ENCODE measurements at regions not wholly inside any gene's neighbourhood (a gene's known extent, or its start where the extent isn't known, plus 50 kb on each side); places are given as distances from the start of the nearest gene placed in this dataset.

- H3K4me1 ChIP-seq (ENCODE audit: control extremely low read depth in 1 of 4, control insufficient read depth in 4 of 4, insufficient read depth in 4 of 4, low read length in 3 of 4), result no peaks in the 10 kb centered on the region
- CTCF ChIA-PET, result no interaction called here
- no peaks in the 10 kb centered on the region for H3K9me3 ChIP-seq (ENCODE audit: control extremely low read depth in 1 of 5, control insufficient read depth in 4 of 5, insufficient read depth in 2 of 5, low read depth in 1 of 5, low read length in 4 of 5)
- H3K4me3 ChIP-seq (ENCODE audit: control insufficient read depth in 1 of 7, extremely low read depth in 1 of 7, insufficient read depth in 4 of 7, low read depth in 2 of 7, low read length in 6 of 7), result no peak overlapping the region
- DNase-seq, result no peak
- WGBS (ENCODE audit: insufficient coverage), result no CpG with 5 or more reads among the region's 3 CpGs
- H3K27ac ChIP-seq (ENCODE audit: insufficient read depth in 1 of 2, low read depth in 1 of 2, low read length in 2 of 2, poor library complexity in 1 of 2, severe bottlenecking in 2 of 2), result no peak overlapping the region
- H3K27me3 ChIP-seq (replicated peaks in 2 of 5; ENCODE audit: control insufficient read depth in 4 of 5, insufficient read depth in 5 of 5, low read length in 4 of 5), result no peaks in the 10 kb centered on the region
- POLR2A ChIA-PET, result no interaction called here
- H3K36me3 ChIP-seq (ENCODE audit: control insufficient read depth in 4 of 4, insufficient read depth in 4 of 4, low read length in 3 of 4), result no peaks in the 10 kb centered on the region
Observed at GRCh38 chr12:24759155-24759554, 189.7 kb downstream of the BCAT1 start.

- CTCF ChIA-PET, result no interaction called here
- H3K9me3 ChIP-seq (ENCODE audit: control extremely low read depth in 1 of 5, control insufficient read depth in 4 of 5, insufficient read depth in 2 of 5, low read depth in 1 of 5, low read length in 4 of 5), result no peaks in the 10 kb centered on the region
- H3K36me3 ChIP-seq (ENCODE audit: control insufficient read depth in 4 of 4, insufficient read depth in 4 of 4, low read length in 3 of 4), result no peaks in the 10 kb centered on the region
- no peak overlapping the region for H3K4me3 ChIP-seq (ENCODE audit: control insufficient read depth in 1 of 7, extremely low read depth in 1 of 7, insufficient read depth in 4 of 7, low read depth in 2 of 7, low read length in 6 of 7)
- 100% methylated on average over 3 of the region's 3 CpGs for WGBS (ENCODE audit: insufficient coverage)
- POLR2A ChIA-PET, result no interaction called here
- no peak for DNase-seq
- H3K27ac ChIP-seq (ENCODE audit: insufficient read depth in 1 of 2, low read depth in 1 of 2, low read length in 2 of 2, poor library complexity in 1 of 2, severe bottlenecking in 2 of 2), result no peak overlapping the region
- no peaks in the 10 kb centered on the region for H3K4me1 ChIP-seq (ENCODE audit: control extremely low read depth in 1 of 4, control insufficient read depth in 4 of 4, insufficient read depth in 4 of 4, low read length in 3 of 4)
- no peaks in the 10 kb centered on the region for H3K27me3 ChIP-seq (replicated peaks in 2 of 5; ENCODE audit: control insufficient read depth in 4 of 5, insufficient read depth in 5 of 5, low read length in 4 of 5)
Observed at GRCh38 chr12:24756479-24757024, 192.3 kb downstream of the BCAT1 start.

GRCh38 chr12:24754690-24755638, 193.9 kb downstream of the BCAT1 start:
- H3K36me3 ChIP-seq (ENCODE audit: control insufficient read depth in 4 of 4, insufficient read depth in 4 of 4, low read length in 3 of 4), result no peaks in the 10 kb centered on the region
- POLR2A ChIA-PET, result no interaction called here
- no peak overlapping the region for H3K27ac ChIP-seq (ENCODE audit: insufficient read depth in 1 of 2, low read depth in 1 of 2, low read length in 2 of 2, poor library complexity in 1 of 2, severe bottlenecking in 2 of 2)
- no peak for DNase-seq
- WGBS (ENCODE audit: insufficient coverage), result 100% methylated on average over 1 of the region's 7 CpGs
- CTCF ChIA-PET, result no interaction called here
- no peak overlapping the region for H3K4me3 ChIP-seq (ENCODE audit: control insufficient read depth in 1 of 7, extremely low read depth in 1 of 7, insufficient read depth in 4 of 7, low read depth in 2 of 7, low read length in 6 of 7)
- H3K9me3 ChIP-seq (ENCODE audit: control extremely low read depth in 1 of 5, control insufficient read depth in 4 of 5, insufficient read depth in 2 of 5, low read depth in 1 of 5, low read length in 4 of 5), result no peaks in the 10 kb centered on the region
- no peaks in the 10 kb centered on the region for H3K27me3 ChIP-seq (replicated peaks in 2 of 5; ENCODE audit: control insufficient read depth in 4 of 5, insufficient read depth in 5 of 5, low read length in 4 of 5)
- no peaks in the 10 kb centered on the region for H3K4me1 ChIP-seq (ENCODE audit: control extremely low read depth in 1 of 4, control insufficient read depth in 4 of 4, insufficient read depth in 4 of 4, low read length in 3 of 4)

- Histone ChIP-seq H3K4me3 (ENCODE audit: control insufficient read depth in 1 of 7, extremely low read depth in 1 of 7, insufficient read depth in 4 of 7, low read depth in 2 of 7, low read length in 6 of 7) (no peak overlapping the region), H3K4me1 (ENCODE audit: control extremely low read depth in 1 of 4, control insufficient read depth in 4 of 4, insufficient read depth in 4 of 4, low read length in 3 of 4) (no peaks in the 10 kb centered on the region), H3K27me3 (replicated peaks in 2 of 5; ENCODE audit: control insufficient read depth in 4 of 5, insufficient read depth in 5 of 5, low read length in 4 of 5) (no peaks in the 10 kb centered on the region), H3K9me3 (ENCODE audit: control extremely low read depth in 1 of 5, control insufficient read depth in 4 of 5, insufficient read depth in 2 of 5, low read depth in 1 of 5, low read length in 4 of 5) (no peaks in the 10 kb centered on the region), H3K36me3 (ENCODE audit: control insufficient read depth in 4 of 4, insufficient read depth in 4 of 4, low read length in 3 of 4) (no peaks in the 10 kb centered on the region), H3K27ac (ENCODE audit: insufficient read depth in 1 of 2, low read depth in 1 of 2, low read length in 2 of 2, poor library complexity in 1 of 2, severe bottlenecking in 2 of 2) (no peak overlapping the region)
- ChIA-PET POLR2A (no interaction called here), CTCF (interaction anchor here (0.7 kb wide), 1 partner anchor 9 kb away, joined by 3 read pairs; no protein-coding TSS in a partner anchor)
- 63% methylated on average over 1 of the region's 4 CpGs for WGBS (ENCODE audit: insufficient coverage)
- DNase-seq, result no peak
Observed at GRCh38 chr12:24752763-24753462, 196.0 kb downstream of the BCAT1 start.

GRCh38 chr12:24751181-24751580, 197.7 kb downstream of the BCAT1 start:
- Histone ChIP-seq H3K36me3 (ENCODE audit: control insufficient read depth in 4 of 4, insufficient read depth in 4 of 4, low read length in 3 of 4) (no peaks in the 10 kb centered on the region), H3K4me1 (ENCODE audit: control extremely low read depth in 1 of 4, control insufficient read depth in 4 of 4, insufficient read depth in 4 of 4, low read length in 3 of 4) (no peaks in the 10 kb centered on the region), H3K27me3 (replicated peaks in 2 of 5; ENCODE audit: control insufficient read depth in 4 of 5, insufficient read depth in 5 of 5, low read length in 4 of 5) (no peaks in the 10 kb centered on the region), H3K9me3 (ENCODE audit: control extremely low read depth in 1 of 5, control insufficient read depth in 4 of 5, insufficient read depth in 2 of 5, low read depth in 1 of 5, low read length in 4 of 5) (no peaks in the 10 kb centered on the region), H3K27ac (ENCODE audit: insufficient read depth in 1 of 2, low read depth in 1 of 2, low read length in 2 of 2, poor library complexity in 1 of 2, severe bottlenecking in 2 of 2) (no peak overlapping the region), H3K4me3 (ENCODE audit: control insufficient read depth in 1 of 7, extremely low read depth in 1 of 7, insufficient read depth in 4 of 7, low read depth in 2 of 7, low read length in 6 of 7) (no peak overlapping the region)
- 97% methylated on average over 3 of the region's 3 CpGs for WGBS (ENCODE audit: insufficient coverage)
- ChIA-PET POLR2A (no interaction called here), CTCF (no interaction called here)
- DNase-seq, result no peak

GRCh38 chr12:24750263-24750662, 198.6 kb downstream of the BCAT1 start:
- Histone ChIP-seq H3K4me1 (ENCODE audit: control extremely low read depth in 1 of 4, control insufficient read depth in 4 of 4, insufficient read depth in 4 of 4, low read length in 3 of 4) (no peaks in the 10 kb centered on the region), H3K4me3 (ENCODE audit: control insufficient read depth in 1 of 7, extremely low read depth in 1 of 7, insufficient read depth in 4 of 7, low read depth in 2 of 7, low read length in 6 of 7) (no peak overlapping the region), H3K9me3 (ENCODE audit: control extremely low read depth in 1 of 5, control insufficient read depth in 4 of 5, insufficient read depth in 2 of 5, low read depth in 1 of 5, low read length in 4 of 5) (no peaks in the 10 kb centered on the region), H3K36me3 (ENCODE audit: control insufficient read depth in 4 of 4, insufficient read depth in 4 of 4, low read length in 3 of 4) (no peaks in the 10 kb centered on the region), H3K27me3 (replicated peaks in 2 of 5; ENCODE audit: control insufficient read depth in 4 of 5, insufficient read depth in 5 of 5, low read length in 4 of 5) (no peaks in the 10 kb centered on the region), H3K27ac (ENCODE audit: insufficient read depth in 1 of 2, low read depth in 1 of 2, low read length in 2 of 2, poor library complexity in 1 of 2, severe bottlenecking in 2 of 2) (no peak overlapping the region)
- no peak for DNase-seq
- ChIA-PET CTCF (no interaction called here), POLR2A (no interaction called here)
- 96% methylated on average over 3 of the region's 3 CpGs for WGBS (ENCODE audit: insufficient coverage)

GRCh38 chr12:24749171-24749570, 199.7 kb downstream of the BCAT1 start:
- DNase-seq, result no peak
- ChIA-PET POLR2A (interaction anchor here (0.7 kb wide), 1 partner anchor 143 kb away, joined by 3 read pairs; no protein-coding TSS in a partner anchor), CTCF (no interaction called here)
- Histone ChIP-seq H3K4me1 (ENCODE audit: control extremely low read depth in 1 of 4, control insufficient read depth in 4 of 4, insufficient read depth in 4 of 4, low read length in 3 of 4) (no peaks in the 10 kb centered on the region), H3K27ac (ENCODE audit: insufficient read depth in 1 of 2, low read depth in 1 of 2, low read length in 2 of 2, poor library complexity in 1 of 2, severe bottlenecking in 2 of 2) (no peak overlapping the region), H3K9me3 (ENCODE audit: control extremely low read depth in 1 of 5, control insufficient read depth in 4 of 5, insufficient read depth in 2 of 5, low read depth in 1 of 5, low read length in 4 of 5) (no peaks in the 10 kb centered on the region), H3K27me3 (replicated peaks in 2 of 5; ENCODE audit: control insufficient read depth in 4 of 5, insufficient read depth in 5 of 5, low read length in 4 of 5) (no peaks in the 10 kb centered on the region), H3K4me3 (ENCODE audit: control insufficient read depth in 1 of 7, extremely low read depth in 1 of 7, insufficient read depth in 4 of 7, low read depth in 2 of 7, low read length in 6 of 7) (no peak overlapping the region), H3K36me3 (ENCODE audit: control insufficient read depth in 4 of 4, insufficient read depth in 4 of 4, low read length in 3 of 4) (no peaks in the 10 kb centered on the region)
- 89% methylated on average over 3 of the region's 3 CpGs for WGBS (ENCODE audit: insufficient coverage)
